Retinal pigment epithelial cell (primary cell): ENCODE measurements at regions not wholly inside any gene's neighbourhood (a gene's known extent, or its start where the extent isn't known, plus 50 kb on each side); places are given as distances from the start of the nearest gene placed in this dataset.
"Not testable (repeated sequence)": the region's sequence is repeated elsewhere in the genome, so short reads cannot be mapped to it uniquely, and the experiment has no call there.

ENCODE experiments used
- DNase-seq: peaks from one replicate; pipeline ENCODE4 v3.0.0-alpha.2; 2010; ENCODE audit warnings: low read depth
- H3K4me3 ChIP-seq: 2 replicates; pipeline ENCODE4 v1.5.1; 2011; ENCODE audit warnings: mild to moderate bottlenecking, low read length, control low read depth, moderate library complexity
- CTCF ChIP-seq: conservative IDR thresholded peaks from 2 replicates; pipeline ENCODE4 v1.5.1; 2011; ENCODE audit warnings: low read depth, low read length, control low read depth, inconsistent platforms

GRCh38 chr3:168782193-168782592 is 686.5 kb upstream of the GOLIM4 start:
- DNase-seq: no peak
- no peak for TF ChIP-seq CTCF

GRCh38 chr3:168779970-168780645 is 684.4 kb upstream of the GOLIM4 start:
- not testable (repeated sequence) for H3K4me3 ChIP-seq, DNase-seq

More at GRCh38 chr3:168782193-168782592, 686.5 kb upstream of the GOLIM4 start:
- no peak overlapping the region for H3K4me3 ChIP-seq

GRCh38 chr3:168753724-168754123 is 658.0 kb upstream of the GOLIM4 start:
- TF ChIP-seq CTCF: no peak
- DNase-seq: no peak
- H3K4me3 ChIP-seq: no peak overlapping the region

GRCh38 chr3:168752339-168752738 is 656.6 kb upstream of the GOLIM4 start:
- no peak for DNase-seq
- H3K4me3 ChIP-seq: no peak overlapping the region
- TF ChIP-seq CTCF: no peak

GRCh38 chr3:168747697-168748096 is 652.0 kb upstream of the GOLIM4 start:
- H3K4me3 ChIP-seq: no peak overlapping the region
- no peak for DNase-seq
- no peak for TF ChIP-seq CTCF

GRCh38 chr3:168738527-168739325 is 643.0 kb upstream of the GOLIM4 start:
- no peak overlapping the region for H3K4me3 ChIP-seq
- TF ChIP-seq CTCF: no peak
- no peak for DNase-seq

GRCh38 chr3:168736202-168736601 is 640.5 kb upstream of the GOLIM4 start:
- no peak for TF ChIP-seq CTCF
- no peak overlapping the region for H3K4me3 ChIP-seq
- DNase-seq: no peak
